ENCODE measurements at regions not wholly inside any gene's neighbourhood (a gene's known extent, or its start where the extent isn't known, plus 50 kb on each side); places are given as distances from the start of the nearest gene placed in this dataset.

DNA sequence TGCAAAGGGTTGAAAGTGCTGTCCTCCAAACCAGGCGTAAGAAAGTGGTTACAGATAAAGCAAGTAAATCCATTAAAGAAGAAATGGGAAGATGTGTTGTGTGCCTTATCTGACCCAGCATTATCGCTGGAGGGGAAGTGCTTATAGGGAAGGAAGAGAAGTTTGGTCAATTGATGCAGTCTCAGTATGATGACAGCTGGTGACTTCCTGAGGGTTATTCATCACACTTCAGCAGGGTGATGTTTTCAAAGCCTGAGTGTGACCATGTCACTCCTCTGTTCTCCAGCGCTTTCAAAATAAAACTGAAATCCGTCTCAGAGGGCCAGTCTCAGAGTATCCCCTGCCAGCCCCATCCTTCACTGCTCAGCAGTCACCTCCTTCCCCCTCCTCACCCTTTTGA lies 505.4 kb upstream of the RBFOX1 start:
- no peak overlapping the region for H3K4me3 Mint-ChIP-seq
- no peak overlapping the region for H3K27ac Mint-ChIP-seq (ENCODE audit: unreplicated experiment)
- H3K4me1 Mint-ChIP-seq = no peaks in the 10 kb centered on the region
- TF ChIP-seq, protein P1, sequence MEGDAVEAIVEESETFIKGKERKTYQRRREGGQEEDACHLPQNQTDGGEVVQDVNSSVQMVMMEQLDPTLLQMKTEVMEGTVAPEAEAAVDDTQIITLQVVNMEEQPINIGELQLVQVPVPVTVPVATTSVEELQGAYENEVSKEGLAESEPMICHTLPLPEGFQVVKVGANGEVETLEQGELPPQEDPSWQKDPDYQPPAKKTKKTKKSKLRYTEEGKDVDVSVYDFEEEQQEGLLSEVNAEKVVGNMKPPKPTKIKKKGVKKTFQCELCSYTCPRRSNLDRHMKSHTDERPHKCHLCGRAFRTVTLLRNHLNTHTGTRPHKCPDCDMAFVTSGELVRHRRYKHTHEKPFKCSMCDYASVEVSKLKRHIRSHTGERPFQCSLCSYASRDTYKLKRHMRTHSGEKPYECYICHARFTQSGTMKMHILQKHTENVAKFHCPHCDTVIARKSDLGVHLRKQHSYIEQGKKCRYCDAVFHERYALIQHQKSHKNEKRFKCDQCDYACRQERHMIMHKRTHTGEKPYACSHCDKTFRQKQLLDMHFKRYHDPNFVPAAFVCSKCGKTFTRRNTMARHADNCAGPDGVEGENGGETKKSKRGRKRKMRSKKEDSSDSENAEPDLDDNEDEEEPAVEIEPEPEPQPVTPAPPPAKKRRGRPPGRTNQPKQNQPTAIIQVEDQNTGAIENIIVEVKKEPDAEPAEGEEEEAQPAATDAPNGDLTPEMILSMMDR (conservative IDR thresholded peaks at IDR 0.05) = no peak
- H3K27me3 Mint-ChIP-seq (ENCODE audit: low read depth) = peaks cover 11% of the 10 kb centered on the region
- peaks cover 2% of the 10 kb centered on the region for H3K9me3 Mint-ChIP-seq
- no peak for DNase-seq (ENCODE audit: low read depth, low spot score)
- H3K36me3 Mint-ChIP-seq (ENCODE audit: low read depth) = no peaks in the 10 kb centered on the region

DNA sequence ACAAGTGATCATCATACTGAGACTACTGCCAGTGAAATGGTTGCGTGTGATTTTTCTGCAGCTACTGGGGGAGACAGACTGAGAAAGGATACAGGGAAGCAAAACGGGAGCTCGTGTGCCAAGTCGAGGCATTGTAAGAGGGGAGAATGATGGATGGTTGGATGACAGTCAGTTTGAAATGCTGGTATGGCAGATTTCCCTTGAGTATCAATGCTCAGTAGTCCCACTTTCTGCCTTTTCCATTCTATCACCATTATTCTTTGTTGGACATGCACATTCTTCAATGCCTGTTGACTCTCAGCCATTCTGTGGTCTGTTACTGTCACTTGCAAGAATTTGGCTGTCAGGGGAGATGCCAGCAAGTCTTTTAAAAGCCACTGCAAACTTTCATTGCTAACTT lies 510.6 kb upstream of the RBFOX1 start:
- Mint-ChIP-seq H3K27me3 (ENCODE audit: low read depth) (peaks cover 5% of the 10 kb centered on the region), H3K36me3 (ENCODE audit: low read depth) (no peaks in the 10 kb centered on the region), H3K4me1 (no peaks in the 10 kb centered on the region), H3K9me3 (peaks cover 4% of the 10 kb centered on the region), H3K4me3 (no peak overlapping the region), H3K27ac (ENCODE audit: unreplicated experiment) (no peak overlapping the region)
- TF ChIP-seq, protein P1 (conservative IDR thresholded peaks at IDR 0.05) = no peak
- no peak for DNase-seq (ENCODE audit: low read depth, low spot score)

DNA sequence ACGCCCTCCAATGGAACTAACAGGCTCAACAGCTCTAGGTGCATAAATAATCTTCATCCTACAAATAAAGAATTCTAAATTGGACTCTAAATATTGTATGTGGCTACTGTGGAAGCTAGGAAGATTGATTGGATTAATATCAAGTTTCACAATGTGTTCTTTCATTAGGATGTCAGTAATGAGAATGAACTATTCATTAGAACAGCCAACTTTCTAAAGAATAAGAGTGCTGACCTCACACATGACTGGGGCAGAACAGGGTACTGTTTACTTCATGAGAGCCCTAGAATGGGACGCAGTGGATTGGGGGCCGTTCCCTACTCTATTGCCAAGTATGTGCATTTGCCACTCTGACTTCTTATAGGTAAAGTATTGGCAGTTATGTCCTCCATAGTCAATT lies 528.2 kb upstream of the RBFOX1 start:
- H3K27ac Mint-ChIP-seq (ENCODE audit: unreplicated experiment) = no peak overlapping the region

DNA sequence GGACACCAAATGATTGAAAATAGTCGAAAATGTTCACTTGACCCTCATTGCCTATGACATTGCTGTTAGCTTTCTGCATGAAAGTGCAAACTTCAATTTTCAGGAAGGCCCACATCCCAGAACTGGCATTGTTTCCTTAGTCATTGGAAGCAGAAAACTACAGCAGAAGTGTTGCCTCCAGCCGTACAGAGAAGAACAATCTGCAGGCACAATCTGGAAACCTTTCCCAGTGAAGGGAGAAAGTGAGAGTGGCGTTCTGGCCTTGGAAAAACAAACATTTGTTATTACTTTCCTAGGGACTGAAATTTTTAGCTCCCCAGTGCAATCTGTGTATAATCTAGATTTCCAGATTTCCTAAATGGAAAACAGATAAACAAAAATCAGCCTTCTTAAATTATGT lies 529.5 kb upstream of the RBFOX1 start:
- DNase-seq (ENCODE audit: low read depth, low spot score) = no peak
- Mint-ChIP-seq H3K4me1 (no peaks in the 10 kb centered on the region), H3K9me3 (peaks cover 2% of the 10 kb centered on the region), H3K36me3 (ENCODE audit: low read depth) (no peaks in the 10 kb centered on the region), H3K4me3 (no peak overlapping the region), H3K27ac (ENCODE audit: unreplicated experiment) (no peak overlapping the region), H3K27me3 (ENCODE audit: low read depth) (peaks cover 4% of the 10 kb centered on the region)
- TF ChIP-seq, protein P1 (conservative IDR thresholded peaks at IDR 0.05) = no peak

More for the DNA sequence above, 528.2 kb upstream of the RBFOX1 start:
- Mint-ChIP-seq H3K27me3 (ENCODE audit: low read depth) (peaks cover 2% of the 10 kb centered on the region), H3K36me3 (ENCODE audit: low read depth) (no peaks in the 10 kb centered on the region), H3K9me3 (peaks cover 2% of the 10 kb centered on the region), H3K4me3 (no peak overlapping the region), H3K4me1 (no peaks in the 10 kb centered on the region)
- DNase-seq (ENCODE audit: low read depth, low spot score) = no peak
- TF ChIP-seq, protein P1 (conservative IDR thresholded peaks at IDR 0.05) = no peak

DNA sequence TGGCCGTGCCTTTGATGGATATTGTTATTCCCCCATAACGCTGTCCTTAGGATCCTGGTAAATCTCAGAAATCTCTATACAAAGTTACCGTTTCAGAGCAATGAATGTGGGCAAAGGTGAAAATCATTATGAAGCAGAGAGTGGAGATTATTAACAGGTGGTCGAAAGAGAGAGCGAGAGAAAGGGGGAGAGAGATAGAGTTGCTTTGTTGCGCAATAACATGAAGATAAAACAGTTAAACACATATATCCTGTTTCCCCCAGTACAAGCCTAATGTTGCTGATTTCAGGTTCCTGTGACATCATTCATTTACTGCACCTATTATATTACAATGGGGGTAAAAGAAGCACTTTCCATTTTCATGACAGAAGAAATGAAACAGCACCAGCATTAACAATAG lies 535.4 kb upstream of the RBFOX1 start:
- peaks cover 17% of the 10 kb centered on the region for H3K27me3 Mint-ChIP-seq (ENCODE audit: low read depth)
- H3K36me3 Mint-ChIP-seq (ENCODE audit: low read depth) = no peaks in the 10 kb centered on the region
- H3K4me3 Mint-ChIP-seq = no peak overlapping the region
- no peaks in the 10 kb centered on the region for H3K4me1 Mint-ChIP-seq
- no peak overlapping the region for H3K27ac Mint-ChIP-seq (ENCODE audit: unreplicated experiment)
- peaks cover 2% of the 10 kb centered on the region for H3K9me3 Mint-ChIP-seq
- TF ChIP-seq, protein P1 (conservative IDR thresholded peaks at IDR 0.05) = no peak
- no peak for DNase-seq (ENCODE audit: low read depth, low spot score)

DNA sequence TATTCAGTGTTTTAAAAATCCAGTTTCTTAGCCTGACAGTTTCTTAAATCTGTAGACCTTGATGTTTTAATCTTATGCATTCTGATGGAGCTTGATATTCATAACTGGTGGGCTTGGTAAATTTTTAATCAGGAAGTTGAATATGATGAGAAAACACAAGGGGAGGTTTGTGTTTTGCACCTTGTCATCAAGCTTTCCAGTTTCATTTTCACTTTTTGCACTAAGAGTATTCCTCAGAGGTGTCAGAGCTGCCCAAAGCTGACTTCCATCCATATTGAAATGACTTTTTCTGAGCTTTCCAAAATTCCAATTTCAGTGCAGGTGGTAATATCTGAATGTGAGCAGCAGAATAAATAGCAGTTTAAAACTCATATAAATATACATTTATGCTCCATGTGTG lies 555.0 kb upstream of the RBFOX1 start:
- TF ChIP-seq, protein P1 (conservative IDR thresholded peaks at IDR 0.05) = no peak
- peaks cover 32% of the 10 kb centered on the region for H3K27me3 Mint-ChIP-seq (ENCODE audit: low read depth)
- H3K4me3 Mint-ChIP-seq = no peak overlapping the region
- no peaks in the 10 kb centered on the region for H3K36me3 Mint-ChIP-seq (ENCODE audit: low read depth)
- H3K27ac Mint-ChIP-seq (ENCODE audit: unreplicated experiment) = no peak overlapping the region
- H3K4me1 Mint-ChIP-seq = no peaks in the 10 kb centered on the region
- peaks cover 8% of the 10 kb centered on the region for H3K9me3 Mint-ChIP-seq
- DNase-seq (ENCODE audit: low read depth, low spot score) = no peak
